GM12878 (cell line): ENCODE measurements at regions not wholly inside any gene's neighbourhood (a gene's known extent, or its start where the extent isn't known, plus 50 kb on each side); places are given as distances from the start of the nearest gene placed in this dataset.

Experiments
- BHLHE40 ChIP-seq, 2 experiments: fragments of 450-650 bp in 1 of 2; IDR thresholded peaks; 2 replicates each; pipeline ENCODE4 v1.6.1; 2011 to 2017; ENCODE audit warnings: low read depth in 2 of 2, borderline replicate concordance in 1 of 2, improper control_type of control experiment in 1 of 2, low read length in 1 of 2, mild to moderate bottlenecking in 1 of 2
- CREM ChIP-seq: IDR thresholded peaks from 2 replicates; pipeline ENCODE4 v1.6.1; 2014; ENCODE audit warnings: antibody characterized with exemption, low read depth
- CTCF ChIP-seq, 3 experiments: IDR thresholded peaks in 2 of 3; conservative IDR thresholded peaks in 1 of 3; 2 replicates each; pipeline ENCODE4 v1.5.1; 2011; ENCODE audit warnings: low read depth in 3 of 3, low read length in 3 of 3, mild to moderate bottlenecking in 3 of 3, control low read depth in 2 of 3, moderate library complexity in 2 of 3, inconsistent platforms in 1 of 3, mixed read lengths in 1 of 3; ENCODE audit not compliant: control insufficient read depth in 2 of 3, insufficient read depth in 1 of 3; ENCODE audit errors: extremely low read depth in 1 of 3
- E2F4 ChIP-seq: IDR thresholded peaks from 2 replicates; pipeline ENCODE4 v1.6.1; 2012; ENCODE audit warnings: low read depth, low read length, improper control_type of control experiment
- EGR1 ChIP-seq, 2 experiments: IDR thresholded peaks; 1 replicate in 1 of 2; 2 replicates in 1 of 2; pipeline ENCODE4 v1.6.1; 2011 to 2012; ENCODE audit warnings: low read depth in 2 of 2, low read length in 2 of 2, borderline replicate concordance in 1 of 2, mild to moderate bottlenecking in 1 of 2, moderate library complexity in 1 of 2
- HDAC2 ChIP-seq: fragments of 200-600 bp; sonication (generic); IDR thresholded peaks from 2 replicates; pipeline ENCODE4 v1.6.1; 2017
- IRF3 ChIP-seq: fragments of 450-650 bp; IDR thresholded peaks from 2 replicates; pipeline ENCODE4 v1.6.1; 2014; ENCODE audit warnings: mild to moderate bottlenecking
- JUND ChIP-seq: IDR thresholded peaks from 2 replicates; pipeline ENCODE4 v1.6.1; 2012; ENCODE audit warnings: low read depth, mild to moderate bottlenecking, low read length, improper control_type of control experiment, moderate library complexity
- KAT2A ChIP-seq: conservative IDR thresholded peaks from 2 replicates; pipeline ENCODE4 v1.6.1; 2011; ENCODE audit warnings: low read depth, low read length; ENCODE audit not compliant: control insufficient read depth
- MYB ChIP-seq: fragments of 150-350 bp; IDR thresholded peaks from 2 replicates; pipeline ENCODE4 v1.6.1; 2014; ENCODE audit warnings: mild to moderate bottlenecking, low read depth, low read length, borderline replicate concordance
- RAD51 ChIP-seq: fragments of 450-650 bp; IDR thresholded peaks from 2 replicates; pipeline ENCODE4 v1.6.1; 2016; ENCODE audit warnings: moderate library complexity, mild to moderate bottlenecking, inconsistent platforms
- RELB ChIP-seq: fragments of 450-650 bp; IDR thresholded peaks from 2 replicates; pipeline ENCODE4 v1.6.1; 2017; ENCODE audit warnings: low read depth, mild to moderate bottlenecking, moderate library complexity
- RUNX3 ChIP-seq: IDR thresholded peaks from 2 replicates; pipeline ENCODE4 v1.6.1; 2012; ENCODE audit warnings: low read length, inconsistent platforms
- USF1 ChIP-seq: IDR thresholded peaks from 2 replicates; pipeline ENCODE4 v1.6.1; 2011; ENCODE audit warnings: borderline replicate concordance, low read depth, mild to moderate bottlenecking, moderate library complexity, mixed read lengths, low read length; ENCODE audit not compliant: insufficient read depth; ENCODE audit errors: extremely low read length

- TF ChIP-seq BHLHE40 (IDR thresholded peaks at IDR 0.05; ENCODE audit: borderline replicate concordance in 1 of 2, low read depth in 2 of 2, low read length in 1 of 2) (0 out of 4 replicates have a peak, but pooled peaks of 1 of the 2 experiments have one; percentile 25), MYB (no peak), JUND (no peak), RELB (0 out of 2 replicates have a peak, but pooled peaks have one; percentile 13), E2F4 (no peak), USF1 (no peak), CREM (0 out of 2 replicates have a peak, but pooled peaks have one; percentile 6), RAD51 (no peak), IRF3 (no peak), KAT2A (no peak), RUNX3 (peak; percentile 73), EGR1 (IDR thresholded peaks at IDR 0.05; ENCODE audit: borderline replicate concordance in 1 of 2, low read depth in 2 of 2, low read length in 2 of 2) (no peak), HDAC2 (no peak), CTCF (IDR thresholded peaks at IDR 0.05 in 2 of 3, conservative IDR thresholded peaks at IDR 0.05 in 1 of 3; ENCODE audit: control insufficient read depth in 2 of 3, extremely low read depth in 1 of 3, insufficient read depth in 1 of 3, low read depth in 3 of 3, low read length in 3 of 3) (no peak)
Measured at GRCh38 chr12:93135286-93136239, 206.5 kb upstream of the EEA1 start (continued).
